ENCODE measurements at regions not wholly inside any gene's neighbourhood (a gene's known extent, or its start where the extent isn't known, plus 50 kb on each side); places are given as distances from the start of the nearest gene placed in this dataset.

DNA sequence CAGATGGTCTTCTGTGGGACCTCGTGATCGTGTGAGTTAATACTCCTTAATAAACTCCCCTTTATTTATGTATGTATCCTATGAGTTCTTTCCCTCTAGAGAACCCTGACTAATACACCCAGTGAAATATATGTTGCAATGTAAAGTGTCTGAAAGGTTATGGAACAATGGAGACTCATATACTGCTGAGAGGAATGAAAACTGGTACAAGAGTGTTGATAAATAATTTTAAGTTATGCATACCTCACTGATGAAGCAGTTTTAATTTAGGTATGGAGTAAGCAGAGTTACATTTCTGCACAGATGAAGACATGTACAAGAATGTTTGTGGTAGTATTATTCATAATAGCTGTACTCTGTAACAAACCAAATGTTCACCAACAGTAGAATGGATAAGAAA is 438.3 kb downstream of the TAF11L14 start:
- dilution Hi-C loops (cut with MboI; ENCODE audit: extremely low pct_ligation_motif_present, low sequenced_read_pairs), result no loop called here

DNA sequence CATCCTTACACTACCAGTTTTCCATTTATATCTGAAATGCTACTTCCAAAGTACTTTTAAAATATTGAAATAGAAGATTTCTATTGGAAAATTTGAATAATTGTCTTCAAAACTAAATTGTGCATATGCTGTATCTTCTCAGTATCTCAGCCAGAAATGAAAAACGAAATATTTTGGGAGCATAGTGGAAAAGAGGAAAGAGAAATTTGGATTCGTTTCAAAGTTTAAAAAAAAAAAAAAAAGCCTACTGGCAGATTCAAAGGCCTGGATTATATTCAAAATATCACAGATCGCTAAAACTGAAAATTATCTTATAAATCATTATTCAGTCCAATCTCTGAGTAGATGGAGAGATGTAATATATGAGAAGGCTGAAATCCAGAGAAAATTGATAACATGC is 440.7 kb downstream of the TAF11L14 start:
- Histone ChIP-seq H3K79me2 (ENCODE audit: control insufficient read depth, insufficient read depth, low read length) (no peaks in the 10 kb centered on the region), H3K27ac (ENCODE audit: control insufficient read depth, insufficient read depth, low read length) (no peak overlapping the region), H3K9ac (ENCODE audit: control insufficient read depth, extremely low read depth, insufficient read depth, low read length) (no peak overlapping the region), H4K20me1 (ENCODE audit: control insufficient read depth, extremely low read depth, insufficient read depth, low read length) (no peaks in the 10 kb centered on the region), H3K4me1 (ENCODE audit: control insufficient read depth, extremely low read depth, insufficient read depth, low read length) (no peaks in the 10 kb centered on the region), H3K4me2 (ENCODE audit: control insufficient read depth, extremely low read depth, insufficient read depth, low read depth, low read length) (no peak overlapping the region), H2AFZ (ENCODE audit: control insufficient read depth, low read length) (no peak overlapping the region), H3K27me3 (ENCODE audit: control insufficient read depth, extremely low read depth, insufficient read depth, low read length) (no peaks in the 10 kb centered on the region), H3K9me1 (ENCODE audit: control insufficient read depth, extremely low read depth, insufficient read depth, low read length) (no peaks in the 10 kb centered on the region), H3K36me3 (ENCODE audit: control insufficient read depth in 2 of 2, extremely low read depth in 1 of 2, insufficient read depth in 2 of 2, low read length in 2 of 2) (no peaks in the 10 kb centered on the region), H3K9me3 (ENCODE audit: control insufficient read depth, low read depth, low read length) (no peaks in the 10 kb centered on the region), H3K4me3 (ENCODE audit: control insufficient read depth in 2 of 3, extremely low read depth in 1 of 3, insufficient read depth in 2 of 3, low read depth in 1 of 3, low read length in 3 of 3) (no peak overlapping the region)
- DNase-seq (ENCODE audit: low read depth, low spot score) (no peak), FAIRE-seq (no peak)
- dilution Hi-C loops (cut with MboI; ENCODE audit: extremely low pct_ligation_motif_present, low sequenced_read_pairs), result no loop called here
- TF ChIP-seq EZH2 (IDR thresholded peaks at IDR 0.05; ENCODE audit: low read length), result no peak
- TF ChIP-seq, protein P1, sequence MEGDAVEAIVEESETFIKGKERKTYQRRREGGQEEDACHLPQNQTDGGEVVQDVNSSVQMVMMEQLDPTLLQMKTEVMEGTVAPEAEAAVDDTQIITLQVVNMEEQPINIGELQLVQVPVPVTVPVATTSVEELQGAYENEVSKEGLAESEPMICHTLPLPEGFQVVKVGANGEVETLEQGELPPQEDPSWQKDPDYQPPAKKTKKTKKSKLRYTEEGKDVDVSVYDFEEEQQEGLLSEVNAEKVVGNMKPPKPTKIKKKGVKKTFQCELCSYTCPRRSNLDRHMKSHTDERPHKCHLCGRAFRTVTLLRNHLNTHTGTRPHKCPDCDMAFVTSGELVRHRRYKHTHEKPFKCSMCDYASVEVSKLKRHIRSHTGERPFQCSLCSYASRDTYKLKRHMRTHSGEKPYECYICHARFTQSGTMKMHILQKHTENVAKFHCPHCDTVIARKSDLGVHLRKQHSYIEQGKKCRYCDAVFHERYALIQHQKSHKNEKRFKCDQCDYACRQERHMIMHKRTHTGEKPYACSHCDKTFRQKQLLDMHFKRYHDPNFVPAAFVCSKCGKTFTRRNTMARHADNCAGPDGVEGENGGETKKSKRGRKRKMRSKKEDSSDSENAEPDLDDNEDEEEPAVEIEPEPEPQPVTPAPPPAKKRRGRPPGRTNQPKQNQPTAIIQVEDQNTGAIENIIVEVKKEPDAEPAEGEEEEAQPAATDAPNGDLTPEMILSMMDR (optimal IDR thresholded peaks at IDR 0.05 in 1 of 3, IDR thresholded peaks at IDR 0.05 in 1 of 3, conservative IDR thresholded peaks at IDR 0.05 in 1 of 3; ENCODE audit: extremely low read depth in 1 of 3, insufficient read depth in 2 of 3, low read length in 3 of 3), result no peak

More for the DNA sequence above, 438.3 kb downstream of the TAF11L14 start:
- no peak overlapping the region for H3K4me3 ChIP-seq (ENCODE audit: control insufficient read depth in 2 of 3, extremely low read depth in 1 of 3, insufficient read depth in 2 of 3, low read depth in 1 of 3, low read length in 3 of 3)
- no peaks in the 10 kb centered on the region for H3K9me1 ChIP-seq (ENCODE audit: control insufficient read depth, extremely low read depth, insufficient read depth, low read length)
- no peaks in the 10 kb centered on the region for H3K9me3 ChIP-seq (ENCODE audit: control insufficient read depth, low read depth, low read length)
- H3K36me3 ChIP-seq (ENCODE audit: control insufficient read depth in 2 of 2, extremely low read depth in 1 of 2, insufficient read depth in 2 of 2, low read length in 2 of 2), result no peaks in the 10 kb centered on the region
- H3K79me2 ChIP-seq (ENCODE audit: control insufficient read depth, insufficient read depth, low read length), result no peaks in the 10 kb centered on the region
- no peak for TF ChIP-seq EZH2 (IDR thresholded peaks at IDR 0.05; ENCODE audit: low read length)
- TF ChIP-seq, protein P1 (optimal IDR thresholded peaks at IDR 0.05 in 1 of 3, IDR thresholded peaks at IDR 0.05 in 1 of 3, conservative IDR thresholded peaks at IDR 0.05 in 1 of 3; ENCODE audit: extremely low read depth in 1 of 3, insufficient read depth in 2 of 3, low read length in 3 of 3), result no peak
- peak overlapping the region; percentile 41 for H3K27ac ChIP-seq (ENCODE audit: control insufficient read depth, insufficient read depth, low read length)
- H3K27me3 ChIP-seq (ENCODE audit: control insufficient read depth, extremely low read depth, insufficient read depth, low read length), result no peaks in the 10 kb centered on the region
- H3K4me2 ChIP-seq (ENCODE audit: control insufficient read depth, extremely low read depth, insufficient read depth, low read depth, low read length), result no peak overlapping the region
- no peak overlapping the region for H3K9ac ChIP-seq (ENCODE audit: control insufficient read depth, extremely low read depth, insufficient read depth, low read length)
- no peaks in the 10 kb centered on the region for H4K20me1 ChIP-seq (ENCODE audit: control insufficient read depth, extremely low read depth, insufficient read depth, low read length)
- H3K4me1 ChIP-seq (ENCODE audit: control insufficient read depth, extremely low read depth, insufficient read depth, low read length), result no peaks in the 10 kb centered on the region
- H2AFZ ChIP-seq (ENCODE audit: control insufficient read depth, low read length), result no peak overlapping the region
- FAIRE-seq, result no peak
- no peak for DNase-seq (ENCODE audit: low read depth, low spot score)
